Prostate gland (tissue), 2 donors: ENCODE measurements at regions not wholly inside any gene's neighbourhood (a gene's known extent, or its start where the extent isn't known, plus 50 kb on each side); places are given as distances from the start of the nearest gene placed in this dataset.

Experiments
- CTCF ChIP-seq, 4 experiments: fragments of 200-600 bp in 2 of 4; fragments of 450-650 bp in 2 of 4; sonication (generic) in 2 of 4; IDR thresholded peaks; 1 replicate in 3 of 4; 2 replicates in 1 of 4; pipeline ENCODE4 v1.5.1; 2016 to 2019; ENCODE audit warnings: antibody characterized with exemption in 4 of 4, mild to moderate bottlenecking in 2 of 4, moderate library complexity in 2 of 4
- POLR2AphosphoS5 ChIP-seq: sonication (generic); formaldehyde crosslinking; IDR thresholded peaks from one replicate; pipeline ENCODE4 v1.6.1; 2017; ENCODE audit warnings: antibody characterized with exemption

- peak in 3 of 4 experiments; percentile 44 to 74 (median 56) for TF ChIP-seq CTCF (IDR thresholded peaks at IDR 0.05)
- peak; percentile 24 for TF ChIP-seq POLR2AphosphoS5
These were observed 330.2 kb upstream of the FANCL start for GRCh38 chr2:58571181-58571852.
